ENCODE measurements at regions not wholly inside any gene's neighbourhood (a gene's known extent, or its start where the extent isn't known, plus 50 kb on each side); places are given as distances from the start of the nearest gene placed in this dataset.
"Not testable (repeated sequence)": the region's sequence is repeated elsewhere in the genome, so short reads cannot be mapped to it uniquely, and the experiment has no call there.

GRCh38 chr5:174585472-174585871 lies 138.9 kb upstream of the MSX2 start:
- Histone ChIP-seq H3K9me3 (peaks cover 0 to 6% (median 0%) of the 10 kb centered on the region in 3 donors), H3K27ac (no peak overlapping the region), H3K4me3 (no peak overlapping the region), H3K27me3 (no peaks in the 10 kb centered on the region), H3K4me1 (no peaks in the 10 kb centered on the region), H3K36me3 (no peaks in the 10 kb centered on the region)
- DNase-seq (no peak), ATAC-seq (no peak)
- in situ Hi-C loops (cut with MboI; ENCODE audit: low sequenced_read_pairs in 4 of 4) (no loop called here), intact Hi-C loops (cut with DNase I; ENCODE audit: low total_unique reads) (no loop called here)
- TF ChIP-seq POLR2A (IDR thresholded peaks at IDR 0.05): no peak
- TF ChIP-seq, protein P1, sequence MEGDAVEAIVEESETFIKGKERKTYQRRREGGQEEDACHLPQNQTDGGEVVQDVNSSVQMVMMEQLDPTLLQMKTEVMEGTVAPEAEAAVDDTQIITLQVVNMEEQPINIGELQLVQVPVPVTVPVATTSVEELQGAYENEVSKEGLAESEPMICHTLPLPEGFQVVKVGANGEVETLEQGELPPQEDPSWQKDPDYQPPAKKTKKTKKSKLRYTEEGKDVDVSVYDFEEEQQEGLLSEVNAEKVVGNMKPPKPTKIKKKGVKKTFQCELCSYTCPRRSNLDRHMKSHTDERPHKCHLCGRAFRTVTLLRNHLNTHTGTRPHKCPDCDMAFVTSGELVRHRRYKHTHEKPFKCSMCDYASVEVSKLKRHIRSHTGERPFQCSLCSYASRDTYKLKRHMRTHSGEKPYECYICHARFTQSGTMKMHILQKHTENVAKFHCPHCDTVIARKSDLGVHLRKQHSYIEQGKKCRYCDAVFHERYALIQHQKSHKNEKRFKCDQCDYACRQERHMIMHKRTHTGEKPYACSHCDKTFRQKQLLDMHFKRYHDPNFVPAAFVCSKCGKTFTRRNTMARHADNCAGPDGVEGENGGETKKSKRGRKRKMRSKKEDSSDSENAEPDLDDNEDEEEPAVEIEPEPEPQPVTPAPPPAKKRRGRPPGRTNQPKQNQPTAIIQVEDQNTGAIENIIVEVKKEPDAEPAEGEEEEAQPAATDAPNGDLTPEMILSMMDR (IDR thresholded peaks at IDR 0.05 in 4 of 5, conservative IDR thresholded peaks at IDR 0.05 in 1 of 5): no peak

DNA sequence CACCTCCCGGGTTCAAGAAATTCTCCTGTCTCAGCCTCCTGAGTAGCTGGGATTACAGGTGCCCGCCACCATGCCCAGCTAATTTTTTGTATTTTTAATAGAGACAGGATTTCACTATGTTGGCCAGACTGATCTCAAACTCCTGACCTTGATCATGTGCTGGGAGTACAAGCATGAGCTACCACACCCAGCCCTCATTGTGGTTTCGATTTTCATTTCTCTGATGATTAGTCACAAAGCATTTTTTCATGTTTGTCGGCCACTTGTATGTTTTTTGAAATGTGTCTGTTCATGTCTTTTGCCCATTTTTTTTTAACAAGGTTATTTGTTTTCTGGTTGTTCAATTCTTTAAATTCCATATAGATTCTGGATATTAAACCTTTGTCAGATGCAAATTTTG lies 138.2 kb upstream of the MSX2 start:
- intact Hi-C loops (cut with DNase I; ENCODE audit: low total_unique reads); H3K27me3 ChIP-seq; H3K9me3 ChIP-seq; in situ Hi-C loops (cut with MboI; ENCODE audit: low sequenced_read_pairs in 4 of 4); H3K27ac ChIP-seq; ATAC-seq; H3K36me3 ChIP-seq; DNase-seq; H3K4me3 ChIP-seq; H3K4me1 ChIP-seq: not testable (repeated sequence)

DNA sequence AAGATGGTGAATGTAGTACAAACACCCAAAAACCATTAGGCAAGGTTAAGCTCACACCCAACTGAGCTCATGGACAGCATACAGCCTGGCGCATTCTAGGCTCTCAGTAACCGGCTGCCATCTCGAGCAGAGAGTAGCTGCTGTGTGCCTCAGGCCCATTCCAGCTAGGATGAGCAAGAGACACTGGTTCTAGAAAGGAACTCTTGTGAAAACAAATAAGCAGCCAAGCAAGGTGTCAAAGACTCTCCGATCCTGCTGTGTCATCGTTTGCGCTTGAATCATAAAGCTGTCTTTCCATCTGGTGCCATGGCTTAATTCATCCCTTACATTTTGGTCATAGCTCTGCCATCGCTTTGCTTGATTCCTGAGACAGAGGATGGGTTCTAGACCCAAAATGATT lies 135.4 kb upstream of the MSX2 start:
- ATAC-seq: no peak
- intact Hi-C loops (cut with DNase I; ENCODE audit: low total_unique reads): no loop called here
- Histone ChIP-seq H3K27ac (no peak overlapping the region), H3K36me3 (no peaks in the 10 kb centered on the region), H3K4me3 (no peak overlapping the region), H3K27me3 (peaks cover 0 to 2% (median 0%) of the 10 kb centered on the region in 3 donors), H3K9me3 (peaks cover 0 to 6% (median 0%) of the 10 kb centered on the region in 3 donors), H3K4me1 (no peaks in the 10 kb centered on the region)
- TF ChIP-seq POLR2A (IDR thresholded peaks at IDR 0.05): no peak
- TF ChIP-seq, protein P1 (IDR thresholded peaks at IDR 0.05 in 4 of 5, conservative IDR thresholded peaks at IDR 0.05 in 1 of 5): no peak
- no peak for DNase-seq
- in situ Hi-C loops (cut with MboI; ENCODE audit: low sequenced_read_pairs in 4 of 4): no loop called here

DNA sequence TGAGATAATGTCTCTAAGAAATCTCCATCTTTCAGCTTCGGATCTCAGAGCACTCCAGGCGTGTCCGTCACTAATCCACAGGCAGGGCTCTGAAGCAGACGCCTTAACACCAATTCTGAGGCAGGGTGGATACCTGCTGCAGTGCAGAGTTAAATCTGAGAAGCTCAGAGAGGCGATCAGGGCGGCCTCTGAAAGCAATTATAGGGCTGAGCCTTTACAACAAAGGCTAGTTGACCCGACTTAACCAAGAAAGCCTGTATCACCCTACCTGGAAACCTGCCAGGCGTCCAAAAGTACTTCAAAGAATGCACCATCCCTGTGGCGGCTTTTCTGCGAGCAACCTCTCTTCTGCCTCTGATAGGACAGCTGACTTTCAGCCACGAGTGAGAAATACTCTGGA lies 134.8 kb upstream of the MSX2 start:
- intact Hi-C loops (cut with DNase I; ENCODE audit: low total_unique reads) (no loop called here), in situ Hi-C loops (cut with MboI; ENCODE audit: low sequenced_read_pairs in 4 of 4) (no loop called here)
- Histone ChIP-seq H3K27ac (no peak overlapping the region), H3K4me1 (no peaks in the 10 kb centered on the region), H3K36me3 (no peaks in the 10 kb centered on the region), H3K4me3 (no peak overlapping the region), H3K9me3 (peaks cover 0 to 6% (median 0%) of the 10 kb centered on the region in 3 donors), H3K27me3 (peaks cover 0 to 2% (median 0%) of the 10 kb centered on the region in 3 donors)
- TF ChIP-seq, protein P1 (IDR thresholded peaks at IDR 0.05 in 4 of 5, conservative IDR thresholded peaks at IDR 0.05 in 1 of 5): no peak
- TF ChIP-seq POLR2A (IDR thresholded peaks at IDR 0.05): no peak
- ATAC-seq (no peak), DNase-seq (no peak)

GRCh38 chr5:174590820-174591219 lies 133.6 kb upstream of the MSX2 start:
- no peak for ATAC-seq
- H3K36me3 ChIP-seq: no peaks in the 10 kb centered on the region
- in situ Hi-C loops (cut with MboI; ENCODE audit: low sequenced_read_pairs in 4 of 4): no loop called here

More at GRCh38 chr5:174590820-174591219, 133.6 kb upstream of the MSX2 start:
- Histone ChIP-seq H3K27me3 (peaks cover 0 to 2% (median 0%) of the 10 kb centered on the region in 3 donors), H3K4me3 (no peak overlapping the region), H3K9me3 (peaks cover 0 to under 1% (median 0%) of the 10 kb centered on the region in 3 donors), H3K4me1 (no peaks in the 10 kb centered on the region), H3K27ac (no peak overlapping the region)
- no peak for TF ChIP-seq POLR2A (IDR thresholded peaks at IDR 0.05)
- TF ChIP-seq, protein P1 (IDR thresholded peaks at IDR 0.05 in 4 of 5, conservative IDR thresholded peaks at IDR 0.05 in 1 of 5): no peak
- no peak for DNase-seq
- intact Hi-C loops (cut with DNase I; ENCODE audit: low total_unique reads): no loop called here

Measured in gastrocnemius medialis (tissue), 4 donors.